Suprapubic skin (tissue), 3 donors: ENCODE measurements at regions not wholly inside any gene's neighbourhood (a gene's known extent, or its start where the extent isn't known, plus 50 kb on each side); places are given as distances from the start of the nearest gene placed in this dataset.

Experiments used
- POLR2A ChIP-seq, 2 donors: fragments of 450-650 bp; IDR thresholded peaks; one replicate each; pipeline ENCODE4 v1.6.1; 2017; ENCODE audit warnings: antibody characterized with exemption in 2 of 2, mild to moderate bottlenecking in 2 of 2, moderate library complexity in 2 of 2
- TF ChIP-seq, protein P1 (sequence below), 2 donors: fragments of 200-600 bp in 1 of 2; fragments of 450-650 bp in 1 of 2; sonication (generic) in 1 of 2; IDR thresholded peaks; one replicate each; pipeline ENCODE4 v1.5.1; 2016 to 2019; ENCODE audit warnings: antibody characterized with exemption in 2 of 2, mild to moderate bottlenecking in 1 of 2, moderate library complexity in 1 of 2

DNA sequence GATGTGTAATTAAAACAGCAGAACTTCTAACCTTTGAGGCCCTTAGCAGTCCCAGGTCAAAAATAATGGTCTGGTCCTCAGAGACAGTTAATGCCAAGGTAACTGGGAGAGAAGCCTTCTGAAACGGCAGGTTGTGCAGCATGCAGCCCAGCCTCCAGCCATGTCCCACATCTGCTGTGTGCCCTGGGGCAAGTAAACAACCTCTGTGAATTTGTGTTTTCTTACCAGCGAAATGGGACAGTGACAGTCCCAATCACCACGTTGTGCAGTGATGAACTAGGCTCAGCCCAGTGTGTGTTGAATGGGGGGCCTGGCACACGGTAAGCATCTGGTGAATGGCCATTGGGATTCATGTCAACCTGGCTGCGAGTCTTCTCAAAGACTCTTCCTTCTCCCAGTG is 61.2 kb downstream of the EMX2 start:
- TF ChIP-seq, protein P1, sequence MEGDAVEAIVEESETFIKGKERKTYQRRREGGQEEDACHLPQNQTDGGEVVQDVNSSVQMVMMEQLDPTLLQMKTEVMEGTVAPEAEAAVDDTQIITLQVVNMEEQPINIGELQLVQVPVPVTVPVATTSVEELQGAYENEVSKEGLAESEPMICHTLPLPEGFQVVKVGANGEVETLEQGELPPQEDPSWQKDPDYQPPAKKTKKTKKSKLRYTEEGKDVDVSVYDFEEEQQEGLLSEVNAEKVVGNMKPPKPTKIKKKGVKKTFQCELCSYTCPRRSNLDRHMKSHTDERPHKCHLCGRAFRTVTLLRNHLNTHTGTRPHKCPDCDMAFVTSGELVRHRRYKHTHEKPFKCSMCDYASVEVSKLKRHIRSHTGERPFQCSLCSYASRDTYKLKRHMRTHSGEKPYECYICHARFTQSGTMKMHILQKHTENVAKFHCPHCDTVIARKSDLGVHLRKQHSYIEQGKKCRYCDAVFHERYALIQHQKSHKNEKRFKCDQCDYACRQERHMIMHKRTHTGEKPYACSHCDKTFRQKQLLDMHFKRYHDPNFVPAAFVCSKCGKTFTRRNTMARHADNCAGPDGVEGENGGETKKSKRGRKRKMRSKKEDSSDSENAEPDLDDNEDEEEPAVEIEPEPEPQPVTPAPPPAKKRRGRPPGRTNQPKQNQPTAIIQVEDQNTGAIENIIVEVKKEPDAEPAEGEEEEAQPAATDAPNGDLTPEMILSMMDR (IDR thresholded peaks at IDR 0.05) = no peak
- TF ChIP-seq POLR2A (IDR thresholded peaks at IDR 0.05) = no peak
